Osteoblast (primary cell): ENCODE measurements at regions not wholly inside any gene's neighbourhood (a gene's known extent, or its start where the extent isn't known, plus 50 kb on each side); places are given as distances from the start of the nearest gene placed in this dataset.

Experiments used
- DNase-seq: peaks from one replicate; pipeline ENCODE4 v3.0.0; 2011; ENCODE audit warnings: low spot score, mixed read lengths; ENCODE audit not compliant: insufficient read length; ENCODE audit errors: missing footprints
- H2AFZ ChIP-seq: 2 replicates; pipeline ENCODE4 v1.6.0; 2011; ENCODE audit warnings: mild to moderate bottlenecking, low read length
- H3K27ac ChIP-seq: 2 replicates; pipeline ENCODE4 v1.5.1; 2011; ENCODE audit warnings: mild to moderate bottlenecking, low read depth, low read length, moderate library complexity
- H3K27me3 ChIP-seq: 2 replicates; pipeline ENCODE4 v1.6.0; 2012; ENCODE audit warnings: mild to moderate bottlenecking, control low read depth, inconsistent platforms, low read length, moderate library complexity; ENCODE audit not compliant: insufficient read depth
- H3K36me3 ChIP-seq: 2 replicates; pipeline ENCODE4 v1.5.1; 2011; ENCODE audit warnings: mild to moderate bottlenecking, low read length, control low read depth, moderate library complexity; ENCODE audit not compliant: insufficient read depth
- H3K4me1 ChIP-seq: 2 replicates; pipeline ENCODE4 v1.5.1; 2011; ENCODE audit warnings: mild to moderate bottlenecking, low read length, control low read depth, moderate library complexity; ENCODE audit not compliant: insufficient read depth
- H3K4me2 ChIP-seq: 2 replicates; pipeline ENCODE4 v1.6.0; 2011; ENCODE audit warnings: mild to moderate bottlenecking, low read length; ENCODE audit not compliant: insufficient read depth
- H3K4me3 ChIP-seq: fragments of 200-600 bp; sonication (generic); 3 replicates; pipeline ENCODE4 v1.5.1; 2012; ENCODE audit warnings: mild to moderate bottlenecking, low read length, inconsistent platforms; ENCODE audit not compliant: insufficient read depth
- H3K79me2 ChIP-seq: 2 replicates; pipeline ENCODE4 v1.6.0; 2012; ENCODE audit warnings: mild to moderate bottlenecking, low read length, control low read depth, inconsistent platforms; ENCODE audit not compliant: insufficient read depth
- H3K9me3 ChIP-seq: 2 replicates; pipeline ENCODE4 v1.5.1; 2011; ENCODE audit warnings: low read depth, low read length, control low read depth
- H4K20me1 ChIP-seq: 2 replicates; pipeline ENCODE4 v1.6.0; 2012; ENCODE audit warnings: mild to moderate bottlenecking, low read length, control low read depth; ENCODE audit not compliant: insufficient read depth
- TF ChIP-seq, protein P1 (sequence below): IDR thresholded peaks from 2 replicates; pipeline ENCODE4 v1.5.1; 2011; ENCODE audit warnings: mild to moderate bottlenecking, low read depth, low read length, moderate library complexity; ENCODE audit errors: extremely low read depth

DNA sequence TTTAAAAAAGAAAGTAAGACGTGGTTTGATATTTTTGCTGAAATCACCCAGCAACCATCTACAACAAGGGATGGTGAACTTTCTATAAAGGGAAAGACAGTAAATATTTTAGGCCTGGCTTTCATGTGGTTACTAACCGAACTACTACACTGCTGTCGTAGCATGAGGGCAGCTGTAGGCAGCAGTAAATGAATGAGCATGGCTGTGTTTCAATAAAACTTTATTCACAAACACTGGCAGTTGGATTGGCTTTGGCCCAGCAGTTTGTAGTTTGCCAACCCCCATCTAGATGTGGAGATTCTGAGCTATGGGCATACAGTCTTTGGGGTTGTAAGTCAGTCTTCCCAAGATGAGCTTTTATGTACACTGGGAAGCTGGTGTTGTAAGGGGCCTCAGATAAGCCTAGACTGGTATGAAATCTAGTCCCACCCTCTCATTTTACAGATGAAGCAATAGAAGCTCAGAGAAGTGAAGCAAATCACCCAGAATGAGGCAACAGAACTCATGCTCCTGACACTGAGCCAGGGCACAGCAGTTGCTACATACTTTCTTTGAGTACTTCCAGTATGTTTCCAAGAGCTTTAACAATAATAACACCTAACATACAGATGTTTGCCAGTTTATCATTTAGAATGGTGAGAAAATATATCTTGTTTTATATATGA, 204.4 kb downstream of the ADAMTS15 start:
- no peaks in the 10 kb centered on the region for H3K27me3 ChIP-seq
- peaks cover 30% of the 10 kb centered on the region for H3K4me1 ChIP-seq
- DNase-seq = no peak
- H3K4me2 ChIP-seq = peak overlapping the region; percentile 22
- no peak overlapping the region for H2AFZ ChIP-seq
- TF ChIP-seq, protein P1, sequence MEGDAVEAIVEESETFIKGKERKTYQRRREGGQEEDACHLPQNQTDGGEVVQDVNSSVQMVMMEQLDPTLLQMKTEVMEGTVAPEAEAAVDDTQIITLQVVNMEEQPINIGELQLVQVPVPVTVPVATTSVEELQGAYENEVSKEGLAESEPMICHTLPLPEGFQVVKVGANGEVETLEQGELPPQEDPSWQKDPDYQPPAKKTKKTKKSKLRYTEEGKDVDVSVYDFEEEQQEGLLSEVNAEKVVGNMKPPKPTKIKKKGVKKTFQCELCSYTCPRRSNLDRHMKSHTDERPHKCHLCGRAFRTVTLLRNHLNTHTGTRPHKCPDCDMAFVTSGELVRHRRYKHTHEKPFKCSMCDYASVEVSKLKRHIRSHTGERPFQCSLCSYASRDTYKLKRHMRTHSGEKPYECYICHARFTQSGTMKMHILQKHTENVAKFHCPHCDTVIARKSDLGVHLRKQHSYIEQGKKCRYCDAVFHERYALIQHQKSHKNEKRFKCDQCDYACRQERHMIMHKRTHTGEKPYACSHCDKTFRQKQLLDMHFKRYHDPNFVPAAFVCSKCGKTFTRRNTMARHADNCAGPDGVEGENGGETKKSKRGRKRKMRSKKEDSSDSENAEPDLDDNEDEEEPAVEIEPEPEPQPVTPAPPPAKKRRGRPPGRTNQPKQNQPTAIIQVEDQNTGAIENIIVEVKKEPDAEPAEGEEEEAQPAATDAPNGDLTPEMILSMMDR = no peak
- H3K4me3 ChIP-seq = no peak overlapping the region
- H4K20me1 ChIP-seq = no peaks in the 10 kb centered on the region
- no peaks in the 10 kb centered on the region for H3K36me3 ChIP-seq
- no peaks in the 10 kb centered on the region for H3K79me2 ChIP-seq
- no peaks in the 10 kb centered on the region for H3K9me3 ChIP-seq
- H3K27ac ChIP-seq = peak overlapping the region; percentile 74

DNA sequence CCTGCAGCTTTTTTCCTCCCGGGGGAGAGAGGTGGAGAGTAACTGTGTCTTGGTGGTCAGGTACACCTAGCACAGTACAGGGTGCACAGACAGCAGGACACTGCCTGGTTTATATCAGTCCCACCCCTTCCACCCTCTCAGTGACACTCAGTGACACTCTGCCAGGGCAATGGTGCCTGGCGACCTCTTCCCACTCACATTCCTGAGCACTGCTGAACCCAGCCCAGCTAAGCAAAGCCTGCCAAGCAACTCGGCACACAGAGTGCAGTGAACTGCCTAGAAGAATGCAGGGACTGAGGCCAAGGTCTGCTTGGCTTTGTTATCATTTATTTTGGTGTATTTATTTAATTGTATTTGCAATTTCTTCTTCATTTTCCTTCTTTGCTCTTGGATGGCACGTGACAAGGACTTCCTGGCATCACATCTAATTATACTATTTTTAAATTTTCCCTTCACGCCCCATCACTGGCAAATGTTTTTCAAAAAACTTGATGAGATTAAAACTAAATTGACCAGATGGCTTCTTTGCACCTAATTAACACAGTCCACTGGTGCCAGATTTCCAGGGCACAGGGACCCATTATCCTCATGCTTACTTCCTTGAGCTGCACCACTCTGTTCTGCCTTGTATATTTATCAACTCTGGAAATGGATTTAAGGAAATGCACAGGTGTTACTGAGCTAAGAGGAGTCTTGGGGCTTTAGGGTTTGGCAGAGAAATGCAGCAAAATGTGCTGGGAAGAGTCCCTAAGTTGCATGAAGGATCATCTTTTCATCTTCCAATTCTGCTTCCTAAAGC, 205.6 kb downstream of the ADAMTS15 start:
- peak overlapping the region; percentile 74 for H3K27ac ChIP-seq

DNA sequence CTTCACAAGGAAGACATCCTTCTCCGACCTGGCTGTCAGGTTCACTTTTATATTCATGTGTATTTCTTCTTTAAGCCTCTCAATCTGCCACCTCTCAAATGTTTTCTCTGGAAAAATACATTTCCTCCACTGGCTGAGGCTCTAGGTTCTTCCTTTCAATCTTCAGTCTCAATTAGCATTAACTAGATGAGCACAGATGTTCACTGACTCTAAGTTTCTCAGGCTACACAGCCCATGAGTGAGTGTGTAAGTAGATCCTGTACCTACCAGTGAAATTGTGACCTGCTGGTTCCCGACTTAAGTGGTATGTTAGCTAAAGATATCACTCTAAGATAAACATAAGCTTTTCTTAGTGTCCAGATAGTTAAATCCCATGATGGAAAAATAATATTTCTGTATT, 206.9 kb downstream of the ADAMTS15 start:
- H3K4me3 ChIP-seq = no peak overlapping the region
- no peak for DNase-seq
- H3K9me3 ChIP-seq = no peaks in the 10 kb centered on the region
- H3K4me1 ChIP-seq = peaks cover 30% of the 10 kb centered on the region
- H2AFZ ChIP-seq = no peak overlapping the region
- H4K20me1 ChIP-seq = no peaks in the 10 kb centered on the region
- H3K27me3 ChIP-seq = no peaks in the 10 kb centered on the region
- no peaks in the 10 kb centered on the region for H3K79me2 ChIP-seq
- TF ChIP-seq, protein P1 = no peak
- no peaks in the 10 kb centered on the region for H3K36me3 ChIP-seq
- no peak overlapping the region for H3K4me2 ChIP-seq
- H3K27ac ChIP-seq = no peak overlapping the region

More for the DNA sequence above, 205.6 kb downstream of the ADAMTS15 start:
- Histone ChIP-seq H3K79me2 (no peaks in the 10 kb centered on the region), H4K20me1 (no peaks in the 10 kb centered on the region), H3K4me2 (peak overlapping the region; percentile 25), H3K4me1 (peaks cover 30% of the 10 kb centered on the region), H3K4me3 (no peak overlapping the region), H3K27me3 (no peaks in the 10 kb centered on the region), H2AFZ (no peak overlapping the region), H3K36me3 (no peaks in the 10 kb centered on the region), H3K9me3 (no peaks in the 10 kb centered on the region)
- TF ChIP-seq, protein P1 = no peak
- DNase-seq = no peak

DNA sequence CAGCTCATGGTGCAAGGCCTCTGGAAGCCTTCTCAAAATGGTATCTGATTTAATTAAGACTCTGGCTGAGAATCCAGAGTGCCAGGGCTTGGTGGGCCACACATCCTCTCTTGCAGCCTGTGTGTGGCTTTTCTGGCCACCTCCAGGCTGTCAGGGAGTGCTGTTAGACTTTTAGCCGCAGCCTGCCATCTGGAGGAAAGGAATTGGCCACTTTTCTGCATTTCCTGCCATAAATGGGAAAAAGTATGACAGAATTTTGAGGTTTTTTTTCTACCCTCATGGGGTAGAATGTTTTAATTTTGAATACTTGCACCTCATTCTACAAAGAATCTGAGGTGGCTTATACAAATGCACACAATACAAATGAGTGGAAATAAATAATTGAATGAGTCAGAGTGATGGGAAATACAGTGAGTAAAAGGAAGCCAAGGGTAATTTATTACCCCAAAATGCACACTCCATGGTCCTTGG, 218.4 kb downstream of the ADAMTS15 start:
- Histone ChIP-seq H3K36me3 (no peaks in the 10 kb centered on the region), H4K20me1 (no peaks in the 10 kb centered on the region), H3K4me2 (no peak overlapping the region), H3K4me3 (no peak overlapping the region), H3K79me2 (no peaks in the 10 kb centered on the region), H3K4me1 (peaks cover 19% of the 10 kb centered on the region), H3K9me3 (no peaks in the 10 kb centered on the region), H3K27ac (no peak overlapping the region), H3K27me3 (no peaks in the 10 kb centered on the region), H2AFZ (no peak overlapping the region)
- peak; percentile 34 for DNase-seq
- TF ChIP-seq, protein P1 = peak; percentile 19
